ENCODE measurements at regions not wholly inside any gene's neighbourhood (a gene's known extent, or its start where the extent isn't known, plus 50 kb on each side); places are given as distances from the start of the nearest gene placed in this dataset.

DNA sequence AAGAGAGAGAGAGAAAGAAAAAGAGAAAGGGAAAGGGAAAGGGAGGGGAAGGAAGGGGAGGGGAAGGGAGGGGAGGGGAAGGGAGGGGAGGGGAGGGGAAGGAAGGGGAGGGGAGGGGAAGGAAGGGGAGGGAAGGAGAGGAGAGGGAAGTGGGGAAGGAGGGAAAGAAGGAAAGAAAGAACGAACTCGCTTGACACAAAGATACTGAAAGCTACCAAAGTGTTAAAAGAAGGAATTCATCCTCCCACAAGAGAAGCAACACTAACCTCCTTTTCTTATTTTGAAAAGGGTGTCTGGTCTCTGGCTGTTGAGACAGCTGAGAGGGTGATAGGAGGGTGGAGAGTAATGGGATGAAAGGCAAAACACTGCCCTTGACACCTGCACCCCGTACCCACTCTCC lies 172.6 kb downstream of the SHANK2 start:
- H3K79me2 ChIP-seq (ENCODE audit: low read depth): no peaks in the 10 kb centered on the region
- no peaks in the 10 kb centered on the region for H3K4me1 ChIP-seq
- no peaks in the 10 kb centered on the region for H3K27me3 ChIP-seq
- no peaks in the 10 kb centered on the region for H3K36me3 Mint-ChIP-seq
- no peak overlapping the region for H3K27ac ChIP-seq
- no peak overlapping the region for H2AFZ ChIP-seq (replicated peaks)
- no peak overlapping the region for H3K4me2 ChIP-seq
- no peaks in the 10 kb centered on the region for H3K36me3 ChIP-seq
- no peak overlapping the region for H3K4me3 Mint-ChIP-seq
- no peaks in the 10 kb centered on the region for H3K9me3 ChIP-seq (ENCODE audit: low read depth)
- TF ChIP-seq EZH2 (IDR thresholded peaks at IDR 0.05): no peak
- TF ChIP-seq, protein P1, sequence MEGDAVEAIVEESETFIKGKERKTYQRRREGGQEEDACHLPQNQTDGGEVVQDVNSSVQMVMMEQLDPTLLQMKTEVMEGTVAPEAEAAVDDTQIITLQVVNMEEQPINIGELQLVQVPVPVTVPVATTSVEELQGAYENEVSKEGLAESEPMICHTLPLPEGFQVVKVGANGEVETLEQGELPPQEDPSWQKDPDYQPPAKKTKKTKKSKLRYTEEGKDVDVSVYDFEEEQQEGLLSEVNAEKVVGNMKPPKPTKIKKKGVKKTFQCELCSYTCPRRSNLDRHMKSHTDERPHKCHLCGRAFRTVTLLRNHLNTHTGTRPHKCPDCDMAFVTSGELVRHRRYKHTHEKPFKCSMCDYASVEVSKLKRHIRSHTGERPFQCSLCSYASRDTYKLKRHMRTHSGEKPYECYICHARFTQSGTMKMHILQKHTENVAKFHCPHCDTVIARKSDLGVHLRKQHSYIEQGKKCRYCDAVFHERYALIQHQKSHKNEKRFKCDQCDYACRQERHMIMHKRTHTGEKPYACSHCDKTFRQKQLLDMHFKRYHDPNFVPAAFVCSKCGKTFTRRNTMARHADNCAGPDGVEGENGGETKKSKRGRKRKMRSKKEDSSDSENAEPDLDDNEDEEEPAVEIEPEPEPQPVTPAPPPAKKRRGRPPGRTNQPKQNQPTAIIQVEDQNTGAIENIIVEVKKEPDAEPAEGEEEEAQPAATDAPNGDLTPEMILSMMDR (IDR thresholded peaks at IDR 0.05): no peak
- TF ChIP-seq EZH2phosphoT487 (IDR thresholded peaks at IDR 0.05): no peak
- H3K9ac ChIP-seq: no peak overlapping the region
- peaks cover 22% of the 10 kb centered on the region for H3K9me3 Mint-ChIP-seq
- H4K20me1 ChIP-seq (ENCODE audit: low read depth): no peaks in the 10 kb centered on the region
- peaks cover 5% of the 10 kb centered on the region for H3K4me1 Mint-ChIP-seq
- H3K27ac Mint-ChIP-seq: no peak overlapping the region
- H3F3A ChIP-seq (ENCODE audit: low read depth): peaks cover 4% of the 10 kb centered on the region
- no peak overlapping the region for H3K4me3 ChIP-seq
- no peak for DNase-seq (ENCODE audit: low spot score)
- peaks cover 7% of the 10 kb centered on the region for H3K27me3 Mint-ChIP-seq (ENCODE audit: insufficient read depth, low read depth)

DNA sequence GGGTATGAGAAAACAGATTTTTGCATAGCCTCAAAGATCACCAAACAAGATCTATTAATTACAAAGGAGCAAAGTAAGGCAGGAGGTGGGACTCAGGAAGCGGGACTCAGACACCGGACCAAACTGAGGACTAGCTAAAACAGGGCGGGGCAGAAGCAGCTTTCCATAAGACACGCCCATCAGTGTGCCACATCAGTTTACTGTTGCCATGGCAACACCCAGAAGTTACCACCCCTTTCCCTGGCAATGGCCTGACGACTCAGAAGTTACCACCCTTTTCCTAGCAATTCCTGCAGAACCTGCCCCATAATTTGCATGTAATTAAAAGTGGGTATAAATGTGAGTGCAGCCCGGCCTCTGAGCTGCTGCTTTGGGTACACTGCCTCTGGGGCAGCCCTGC lies 173.9 kb downstream of the SHANK2 start:
- H3K4me2 ChIP-seq: no peak overlapping the region
- H3K27ac ChIP-seq: no peak overlapping the region
- no peaks in the 10 kb centered on the region for H3K36me3 ChIP-seq
- H3K4me1 ChIP-seq: no peaks in the 10 kb centered on the region
- H3K79me2 ChIP-seq (ENCODE audit: low read depth): no peaks in the 10 kb centered on the region
- no peaks in the 10 kb centered on the region for H4K20me1 ChIP-seq (ENCODE audit: low read depth)
- no peaks in the 10 kb centered on the region for H3F3A ChIP-seq (ENCODE audit: low read depth)
- H3K9ac ChIP-seq: no peak overlapping the region
- no peak overlapping the region for H3K4me3 ChIP-seq
- no peak for DNase-seq (ENCODE audit: low spot score)
- no peak overlapping the region for H3K27ac Mint-ChIP-seq
- TF ChIP-seq, protein P1 (IDR thresholded peaks at IDR 0.05): no peak
- no peak for TF ChIP-seq EZH2phosphoT487 (IDR thresholded peaks at IDR 0.05)
- TF ChIP-seq EZH2 (IDR thresholded peaks at IDR 0.05): no peak
- H3K36me3 Mint-ChIP-seq: no peaks in the 10 kb centered on the region
- no peak overlapping the region for H2AFZ ChIP-seq (replicated peaks)
- H3K27me3 ChIP-seq: no peaks in the 10 kb centered on the region
- H3K4me1 Mint-ChIP-seq: peaks cover 5% of the 10 kb centered on the region
- peaks cover 6% of the 10 kb centered on the region for H3K27me3 Mint-ChIP-seq (ENCODE audit: insufficient read depth, low read depth)
- no peaks in the 10 kb centered on the region for H3K9me3 ChIP-seq (ENCODE audit: low read depth)
- H3K9me3 Mint-ChIP-seq: peaks cover 22% of the 10 kb centered on the region
- H3K4me3 Mint-ChIP-seq: no peak overlapping the region

DNA sequence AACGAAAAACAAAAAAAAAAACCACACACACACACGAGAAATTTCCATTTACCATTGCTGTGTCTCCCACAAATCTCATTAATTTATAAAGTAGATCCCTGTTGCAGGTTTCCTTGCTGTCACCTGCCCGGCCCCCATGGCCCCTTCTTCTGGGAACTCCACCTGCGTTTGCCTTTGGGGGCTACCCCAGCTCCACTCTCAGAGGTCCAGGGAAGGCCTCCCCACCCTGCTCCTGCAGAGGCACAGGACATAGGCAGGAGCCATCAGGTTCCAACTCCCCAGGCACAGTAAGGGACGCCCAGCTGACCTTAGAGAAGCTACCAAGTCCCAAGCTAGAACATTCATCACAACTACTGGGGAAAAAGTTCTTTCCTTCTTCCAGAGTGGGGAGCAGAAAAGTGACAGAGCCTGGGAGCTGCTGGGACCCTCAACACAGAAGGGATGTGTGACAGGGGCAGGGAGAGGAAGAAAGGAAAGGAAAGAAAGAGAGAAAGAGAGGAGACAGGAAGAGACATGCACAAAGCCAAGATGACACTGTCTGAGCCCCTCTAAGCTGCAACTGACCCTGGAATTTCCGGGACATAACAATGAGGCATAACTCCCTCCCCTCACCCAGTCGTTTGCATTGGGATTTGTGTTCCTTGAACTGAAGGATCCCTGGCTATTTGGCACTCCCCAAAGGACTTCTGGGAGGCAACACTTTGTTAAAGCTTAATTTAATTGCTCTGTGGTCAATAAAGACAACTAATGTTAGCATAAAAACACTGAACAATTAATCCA lies 175.7 kb downstream of the SHANK2 start:
- no peak overlapping the region for H3K4me2 ChIP-seq
- H3K4me3 Mint-ChIP-seq: no peak overlapping the region
- no peak overlapping the region for H3K27ac ChIP-seq
- H3K27me3 Mint-ChIP-seq (ENCODE audit: insufficient read depth, low read depth): peaks cover 6% of the 10 kb centered on the region
- peaks cover 5% of the 10 kb centered on the region for H3K4me1 Mint-ChIP-seq
- peaks cover 22% of the 10 kb centered on the region for H3K9me3 Mint-ChIP-seq
- no peak overlapping the region for H3K27ac Mint-ChIP-seq
- no peak for DNase-seq (ENCODE audit: low spot score)
- no peaks in the 10 kb centered on the region for H3K36me3 Mint-ChIP-seq
- H3K36me3 ChIP-seq: no peaks in the 10 kb centered on the region
- H3K27me3 ChIP-seq: no peaks in the 10 kb centered on the region
- H3K79me2 ChIP-seq (ENCODE audit: low read depth): no peaks in the 10 kb centered on the region
- H3K9ac ChIP-seq: no peak overlapping the region
- H2AFZ ChIP-seq (replicated peaks): no peak overlapping the region
- H3F3A ChIP-seq (ENCODE audit: low read depth): no peaks in the 10 kb centered on the region
- no peaks in the 10 kb centered on the region for H4K20me1 ChIP-seq (ENCODE audit: low read depth)
- no peaks in the 10 kb centered on the region for H3K9me3 ChIP-seq (ENCODE audit: low read depth)
- H3K4me3 ChIP-seq: no peak overlapping the region
- TF ChIP-seq, protein P1 (IDR thresholded peaks at IDR 0.05): no peak
- TF ChIP-seq EZH2 (IDR thresholded peaks at IDR 0.05) (no peak), EZH2phosphoT487 (IDR thresholded peaks at IDR 0.05) (no peak)
- no peaks in the 10 kb centered on the region for H3K4me1 ChIP-seq
